ENCODE measurements at regions not wholly inside any gene's neighbourhood (a gene's known extent, or its start where the extent isn't known, plus 50 kb on each side); places are given as distances from the start of the nearest gene placed in this dataset.

DNA sequence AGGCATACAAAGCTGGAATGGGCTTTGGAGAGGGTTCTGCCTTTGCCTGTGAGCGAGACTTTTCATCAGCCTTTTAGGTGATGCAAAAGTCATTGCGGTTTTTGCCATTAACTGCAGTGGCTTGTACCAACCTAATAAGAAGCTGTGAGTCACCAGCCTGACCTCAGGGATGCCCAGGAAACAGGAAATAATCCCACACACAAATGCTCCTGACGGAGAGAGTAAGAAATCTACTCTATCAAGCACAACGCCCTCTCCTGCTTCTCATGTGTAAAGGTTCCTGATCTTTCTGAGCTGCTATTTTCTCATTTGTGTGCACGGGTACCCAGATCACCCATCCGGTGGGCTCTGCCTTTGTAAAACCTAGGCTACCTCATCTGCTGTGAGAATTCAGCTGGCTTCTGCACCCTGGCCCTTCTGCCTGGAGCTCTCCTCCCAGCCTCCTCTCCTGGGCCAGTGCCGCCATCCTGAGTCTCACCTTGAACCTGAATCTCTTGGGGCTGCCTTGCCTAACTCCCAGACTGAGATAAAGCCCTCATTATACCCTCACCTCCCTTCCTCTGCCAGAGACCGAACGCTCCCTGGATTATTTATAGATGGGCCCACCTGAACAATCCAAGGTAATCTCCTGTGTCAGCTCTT is 299.7 kb downstream of the C16orf95 start:
- TF ChIP-seq YY1 (IDR thresholded peaks at IDR 0.05; ENCODE audit: insufficient read depth, insufficient read length) (no peak), ZNF274 (IDR thresholded peaks at IDR 0.05; ENCODE audit: low read depth, low read length) (no peak)
